ENCODE measurements at regions not wholly inside any gene's neighbourhood (a gene's known extent, or its start where the extent isn't known, plus 50 kb on each side); places are given as distances from the start of the nearest gene placed in this dataset.

DNA sequence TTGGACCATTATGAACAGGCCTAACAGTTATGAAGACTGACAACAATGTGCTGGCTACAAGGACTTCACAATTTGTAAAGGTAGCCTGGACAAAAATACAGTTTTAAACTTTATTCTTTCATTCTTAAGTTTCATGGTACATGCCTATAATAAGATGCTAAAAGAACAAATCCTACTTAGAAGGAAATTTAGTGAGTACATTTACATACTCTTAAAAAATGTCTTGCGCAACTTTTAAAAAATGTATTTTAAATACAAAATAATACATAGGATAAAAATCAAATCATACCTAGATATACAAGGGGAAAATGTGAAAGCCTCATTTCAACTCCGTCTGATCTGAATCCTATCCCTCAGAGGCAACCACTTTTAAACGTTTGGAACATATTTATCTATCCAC lies 200.7 kb upstream of the SPIN4 start:
- Histone ChIP-seq H3K27ac (ENCODE audit: low read length) (no peak overlapping the region), H3K9me3 (ENCODE audit: low read length) (no peaks in the 10 kb centered on the region), H3K9ac (ENCODE audit: low read length) (no peak overlapping the region), H3K4me3 (ENCODE audit: low read length) (no peak overlapping the region), H3K36me3 (ENCODE audit: insufficient read depth, low read length) (no peaks in the 10 kb centered on the region), H4K20me1 (ENCODE audit: insufficient read depth) (no peaks in the 10 kb centered on the region), H3K9me2 (ENCODE audit: insufficient read depth, low read length) (no peaks in the 10 kb centered on the region), H3K27me3 (ENCODE audit: insufficient read depth, low read depth, low read length) (no peaks in the 10 kb centered on the region), H3K4me2 (ENCODE audit: low read length) (no peak overlapping the region), H3K79me2 (replicated peaks; ENCODE audit: insufficient read depth, low read length) (no peaks in the 10 kb centered on the region), H3F3A (ENCODE audit: insufficient read depth, low read length, poor library complexity, severe bottlenecking) (no peaks in the 10 kb centered on the region), H2AFZ (ENCODE audit: low read depth, low read length) (no peak overlapping the region)
- TF ChIP-seq RAD21 (conservative IDR thresholded peaks at IDR 0.05) (no peak), EZH2 (IDR thresholded peaks at IDR 0.05; ENCODE audit: borderline replicate concordance, insufficient read depth, low read length, poor library complexity, severe bottlenecking) (no peak), TAF1 (IDR thresholded peaks at IDR 0.05; ENCODE audit: low read depth) (no peak), EP300 (conservative IDR thresholded peaks at IDR 0.05; ENCODE audit: poor library complexity, severe bottlenecking) (no peak)
- TF ChIP-seq, protein P1, sequence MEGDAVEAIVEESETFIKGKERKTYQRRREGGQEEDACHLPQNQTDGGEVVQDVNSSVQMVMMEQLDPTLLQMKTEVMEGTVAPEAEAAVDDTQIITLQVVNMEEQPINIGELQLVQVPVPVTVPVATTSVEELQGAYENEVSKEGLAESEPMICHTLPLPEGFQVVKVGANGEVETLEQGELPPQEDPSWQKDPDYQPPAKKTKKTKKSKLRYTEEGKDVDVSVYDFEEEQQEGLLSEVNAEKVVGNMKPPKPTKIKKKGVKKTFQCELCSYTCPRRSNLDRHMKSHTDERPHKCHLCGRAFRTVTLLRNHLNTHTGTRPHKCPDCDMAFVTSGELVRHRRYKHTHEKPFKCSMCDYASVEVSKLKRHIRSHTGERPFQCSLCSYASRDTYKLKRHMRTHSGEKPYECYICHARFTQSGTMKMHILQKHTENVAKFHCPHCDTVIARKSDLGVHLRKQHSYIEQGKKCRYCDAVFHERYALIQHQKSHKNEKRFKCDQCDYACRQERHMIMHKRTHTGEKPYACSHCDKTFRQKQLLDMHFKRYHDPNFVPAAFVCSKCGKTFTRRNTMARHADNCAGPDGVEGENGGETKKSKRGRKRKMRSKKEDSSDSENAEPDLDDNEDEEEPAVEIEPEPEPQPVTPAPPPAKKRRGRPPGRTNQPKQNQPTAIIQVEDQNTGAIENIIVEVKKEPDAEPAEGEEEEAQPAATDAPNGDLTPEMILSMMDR (IDR thresholded peaks at IDR 0.05; ENCODE audit: poor library complexity, severe bottlenecking): no peak

DNA sequence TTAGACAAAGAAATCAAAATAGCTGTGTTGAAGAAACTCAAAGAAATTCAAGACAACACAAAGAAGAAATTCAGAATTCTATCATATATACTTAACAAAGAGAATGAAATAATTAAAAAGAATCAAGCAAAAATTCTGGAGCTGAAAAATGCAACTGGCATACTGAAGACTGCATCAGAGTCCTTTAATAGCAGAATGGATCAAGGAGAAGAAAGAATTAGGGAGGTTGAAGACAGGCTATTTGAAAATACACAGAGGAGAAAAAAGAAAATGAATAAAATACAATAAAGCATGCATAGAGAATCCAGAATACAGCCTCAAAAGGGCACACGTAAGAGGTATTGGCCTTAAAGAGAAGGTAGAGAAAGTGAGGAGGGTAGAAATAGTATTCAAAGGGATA lies 179.5 kb upstream of the SPIN4 start:
- Histone ChIP-seq H3K9ac (ENCODE audit: low read length) (no peak overlapping the region), H3K36me3 (ENCODE audit: insufficient read depth, low read length) (no peaks in the 10 kb centered on the region), H2AFZ (ENCODE audit: low read depth, low read length) (no peak overlapping the region), H3K79me2 (replicated peaks; ENCODE audit: insufficient read depth, low read length) (no peaks in the 10 kb centered on the region), H3K27ac (ENCODE audit: low read length) (no peak overlapping the region), H3K9me2 (ENCODE audit: insufficient read depth, low read length) (no peaks in the 10 kb centered on the region), H3K9me3 (ENCODE audit: low read length) (no peaks in the 10 kb centered on the region), H3K27me3 (ENCODE audit: insufficient read depth, low read depth, low read length) (no peaks in the 10 kb centered on the region), H3K4me2 (ENCODE audit: low read length) (no peak overlapping the region), H4K20me1 (ENCODE audit: insufficient read depth) (no peaks in the 10 kb centered on the region), H3K4me3 (ENCODE audit: low read length) (no peak overlapping the region), H3F3A (ENCODE audit: insufficient read depth, low read length, poor library complexity, severe bottlenecking) (no peaks in the 10 kb centered on the region)
- TF ChIP-seq TAF1 (IDR thresholded peaks at IDR 0.05; ENCODE audit: low read depth) (no peak), MXI1 (conservative IDR thresholded peaks at IDR 0.05; ENCODE audit: poor library complexity, severe bottlenecking) (no peak), EZH2 (IDR thresholded peaks at IDR 0.05; ENCODE audit: borderline replicate concordance, insufficient read depth, low read length, poor library complexity, severe bottlenecking) (no peak), POLR2AphosphoS5 (IDR thresholded peaks at IDR 0.05) (no peak), RAD21 (conservative IDR thresholded peaks at IDR 0.05) (no peak), SMC3 (conservative IDR thresholded peaks at IDR 0.05; ENCODE audit: poor library complexity) (no peak), EP300 (conservative IDR thresholded peaks at IDR 0.05; ENCODE audit: poor library complexity, severe bottlenecking) (no peak)
- TF ChIP-seq, protein P1 (IDR thresholded peaks at IDR 0.05; ENCODE audit: poor library complexity, severe bottlenecking): no peak
- TF ChIP-seq, protein P2, sequence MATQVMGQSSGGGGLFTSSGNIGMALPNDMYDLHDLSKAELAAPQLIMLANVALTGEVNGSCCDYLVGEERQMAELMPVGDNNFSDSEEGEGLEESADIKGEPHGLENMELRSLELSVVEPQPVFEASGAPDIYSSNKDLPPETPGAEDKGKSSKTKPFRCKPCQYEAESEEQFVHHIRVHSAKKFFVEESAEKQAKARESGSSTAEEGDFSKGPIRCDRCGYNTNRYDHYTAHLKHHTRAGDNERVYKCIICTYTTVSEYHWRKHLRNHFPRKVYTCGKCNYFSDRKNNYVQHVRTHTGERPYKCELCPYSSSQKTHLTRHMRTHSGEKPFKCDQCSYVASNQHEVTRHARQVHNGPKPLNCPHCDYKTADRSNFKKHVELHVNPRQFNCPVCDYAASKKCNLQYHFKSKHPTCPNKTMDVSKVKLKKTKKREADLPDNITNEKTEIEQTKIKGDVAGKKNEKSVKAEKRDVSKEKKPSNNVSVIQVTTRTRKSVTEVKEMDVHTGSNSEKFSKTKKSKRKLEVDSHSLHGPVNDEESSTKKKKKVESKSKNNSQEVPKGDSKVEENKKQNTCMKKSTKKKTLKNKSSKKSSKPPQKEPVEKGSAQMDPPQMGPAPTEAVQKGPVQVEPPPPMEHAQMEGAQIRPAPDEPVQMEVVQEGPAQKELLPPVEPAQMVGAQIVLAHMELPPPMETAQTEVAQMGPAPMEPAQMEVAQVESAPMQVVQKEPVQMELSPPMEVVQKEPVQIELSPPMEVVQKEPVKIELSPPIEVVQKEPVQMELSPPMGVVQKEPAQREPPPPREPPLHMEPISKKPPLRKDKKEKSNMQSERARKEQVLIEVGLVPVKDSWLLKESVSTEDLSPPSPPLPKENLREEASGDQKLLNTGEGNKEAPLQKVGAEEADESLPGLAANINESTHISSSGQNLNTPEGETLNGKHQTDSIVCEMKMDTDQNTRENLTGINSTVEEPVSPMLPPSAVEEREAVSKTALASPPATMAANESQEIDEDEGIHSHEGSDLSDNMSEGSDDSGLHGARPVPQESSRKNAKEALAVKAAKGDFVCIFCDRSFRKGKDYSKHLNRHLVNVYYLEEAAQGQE (IDR thresholded peaks at IDR 0.05; ENCODE audit: borderline replicate concordance): no peak
